ENCODE measurements at regions not wholly inside any gene's neighbourhood (a gene's known extent, or its start where the extent isn't known, plus 50 kb on each side); places are given as distances from the start of the nearest gene placed in this dataset.

- Histone ChIP-seq H3K18ac (ENCODE audit: low read length) (no peak overlapping the region), H2AFZ (ENCODE audit: low read length) (no peak overlapping the region), H4K91ac (ENCODE audit: low read depth, low read length, poor library complexity) (no peak overlapping the region), H3K4me3 (ENCODE audit: low read length in 2 of 2) (no peak overlapping the region), H3K9ac (ENCODE audit: low read depth, low read length, poor library complexity) (no peak overlapping the region), H2BK12ac (ENCODE audit: low read length) (no peak overlapping the region), H4K8ac (ENCODE audit: low read depth, low read length) (no peak overlapping the region), H3K23ac (ENCODE audit: low read depth, low read length, poor library complexity) (no peak overlapping the region), H2BK15ac (ENCODE audit: low read length) (no peak overlapping the region), H3K79me1 (ENCODE audit: low read depth, low read length) (no peaks in the 10 kb centered on the region), H3K14ac (ENCODE audit: low read length) (no peak overlapping the region), H3K4me1 (ENCODE audit: control insufficient read depth in 2 of 2, insufficient read depth in 1 of 2, low read depth in 1 of 2, low read length in 2 of 2) (no peaks in the 10 kb centered on the region), H3K4me2 (ENCODE audit: insufficient read depth, low read length, poor library complexity, severe bottlenecking) (no peak overlapping the region), H3K36me3 (replicated peaks in 1 of 2; ENCODE audit: control insufficient read depth in 2 of 2, insufficient read depth in 2 of 2, low read length in 2 of 2) (no peaks in the 10 kb centered on the region), H3K27me3 (ENCODE audit: control insufficient read depth in 3 of 3, insufficient read depth in 3 of 3, low read depth in 1 of 3, low read length in 3 of 3) (no peaks in the 10 kb centered on the region), H3K27ac (replicated peaks; ENCODE audit: low read length) (no peak overlapping the region), H3K4ac (ENCODE audit: low read length) (no peak overlapping the region), H2BK120ac (ENCODE audit: low read depth, low read length) (no peak overlapping the region), H3K9me3 (replicated peaks in 1 of 2; ENCODE audit: control insufficient read depth in 2 of 2, insufficient read depth in 1 of 2, low read depth in 1 of 2, low read length in 2 of 2) (no peaks in the 10 kb centered on the region), H2AK5ac (ENCODE audit: low read depth, low read length) (no peak overlapping the region), H2BK5ac (ENCODE audit: low read length) (no peak overlapping the region)
- no peak for DNase-seq (ENCODE audit: low spot score)
These were observed 208.5 kb downstream of the MAD2L1 start for GRCh38 chr4:119858176-119858575.

GRCh38 chr4:119854364-119854763 is 212.3 kb downstream of the MAD2L1 start:
- Histone ChIP-seq H2BK120ac (ENCODE audit: low read depth, low read length) (no peak overlapping the region), H3K4me2 (ENCODE audit: insufficient read depth, low read length, poor library complexity, severe bottlenecking) (no peak overlapping the region), H4K8ac (ENCODE audit: low read depth, low read length) (no peak overlapping the region), H2BK15ac (ENCODE audit: low read length) (no peak overlapping the region), H3K79me1 (ENCODE audit: low read depth, low read length) (no peaks in the 10 kb centered on the region), H4K91ac (ENCODE audit: low read depth, low read length, poor library complexity) (no peak overlapping the region), H3K18ac (ENCODE audit: low read length) (no peak overlapping the region), H2AFZ (ENCODE audit: low read length) (no peak overlapping the region), H3K14ac (ENCODE audit: low read length) (no peak overlapping the region), H2BK5ac (ENCODE audit: low read length) (no peak overlapping the region), H3K9me3 (replicated peaks in 1 of 2; ENCODE audit: control insufficient read depth in 2 of 2, insufficient read depth in 1 of 2, low read depth in 1 of 2, low read length in 2 of 2) (no peaks in the 10 kb centered on the region), H3K36me3 (replicated peaks in 1 of 2; ENCODE audit: control insufficient read depth in 2 of 2, insufficient read depth in 2 of 2, low read length in 2 of 2) (no peaks in the 10 kb centered on the region), H3K27me3 (ENCODE audit: control insufficient read depth in 3 of 3, insufficient read depth in 3 of 3, low read depth in 1 of 3, low read length in 3 of 3) (no peaks in the 10 kb centered on the region), H2AK5ac (ENCODE audit: low read depth, low read length) (no peak overlapping the region), H3K4me1 (ENCODE audit: control insufficient read depth in 2 of 2, insufficient read depth in 1 of 2, low read depth in 1 of 2, low read length in 2 of 2) (no peaks in the 10 kb centered on the region), H3K27ac (replicated peaks; ENCODE audit: low read length) (no peak overlapping the region), H3K4me3 (ENCODE audit: low read length in 2 of 2) (no peak overlapping the region), H3K4ac (ENCODE audit: low read length) (no peak overlapping the region), H3K23ac (ENCODE audit: low read depth, low read length, poor library complexity) (no peak overlapping the region), H3K9ac (ENCODE audit: low read depth, low read length, poor library complexity) (no peak overlapping the region), H2BK12ac (ENCODE audit: low read length) (no peak overlapping the region)
- DNase-seq (ENCODE audit: low spot score): no peak
- no CpG with 5 or more reads among the region's 1 CpG for WGBS, 2 donors (ENCODE audit: extremely low coverage in 2 of 2, insufficient read length in 2 of 2, insufficient replicate concordance in 1 of 2)

GRCh38 chr4:119851649-119852048 is 215.0 kb downstream of the MAD2L1 start:
- H3K27me3 ChIP-seq (ENCODE audit: control insufficient read depth in 3 of 3, insufficient read depth in 3 of 3, low read depth in 1 of 3, low read length in 3 of 3): no peaks in the 10 kb centered on the region
- no peak overlapping the region for H2BK120ac ChIP-seq (ENCODE audit: low read depth, low read length)
- no peak overlapping the region for H3K23ac ChIP-seq (ENCODE audit: low read depth, low read length, poor library complexity)
- H3K36me3 ChIP-seq (replicated peaks in 1 of 2; ENCODE audit: control insufficient read depth in 2 of 2, insufficient read depth in 2 of 2, low read length in 2 of 2): no peaks in the 10 kb centered on the region
- H3K14ac ChIP-seq (ENCODE audit: low read length): no peak overlapping the region
- H2AFZ ChIP-seq (ENCODE audit: low read length): no peak overlapping the region
- H3K27ac ChIP-seq (replicated peaks; ENCODE audit: low read length): no peak overlapping the region
- H2BK12ac ChIP-seq (ENCODE audit: low read length): no peak overlapping the region
- no peaks in the 10 kb centered on the region for H3K4me1 ChIP-seq (ENCODE audit: control insufficient read depth in 2 of 2, insufficient read depth in 1 of 2, low read depth in 1 of 2, low read length in 2 of 2)
- H3K9me3 ChIP-seq (replicated peaks in 1 of 2; ENCODE audit: control insufficient read depth in 2 of 2, insufficient read depth in 1 of 2, low read depth in 1 of 2, low read length in 2 of 2): no peaks in the 10 kb centered on the region
- no peak overlapping the region for H2AK5ac ChIP-seq (ENCODE audit: low read depth, low read length)
- H4K91ac ChIP-seq (ENCODE audit: low read depth, low read length, poor library complexity): no peak overlapping the region
- no peak overlapping the region for H3K9ac ChIP-seq (ENCODE audit: low read depth, low read length, poor library complexity)
- H2BK5ac ChIP-seq (ENCODE audit: low read length): no peak overlapping the region
- WGBS, 2 donors (ENCODE audit: extremely low coverage in 2 of 2, insufficient read length in 2 of 2, insufficient replicate concordance in 1 of 2): no CpG with 5 or more reads among the region's 2 CpGs
- no peaks in the 10 kb centered on the region for H3K79me1 ChIP-seq (ENCODE audit: low read depth, low read length)
- no peak overlapping the region for H3K4ac ChIP-seq (ENCODE audit: low read length)
- H4K8ac ChIP-seq (ENCODE audit: low read depth, low read length): no peak overlapping the region
- no peak for DNase-seq (ENCODE audit: low spot score)
- H3K18ac ChIP-seq (ENCODE audit: low read length): no peak overlapping the region
- H3K4me2 ChIP-seq (ENCODE audit: insufficient read depth, low read length, poor library complexity, severe bottlenecking): no peak overlapping the region
- no peak overlapping the region for H2BK15ac ChIP-seq (ENCODE audit: low read length)
- no peak overlapping the region for H3K4me3 ChIP-seq (ENCODE audit: low read length in 2 of 2)

- Histone ChIP-seq H3K14ac (ENCODE audit: low read length) (no peak overlapping the region), H2AK5ac (ENCODE audit: low read depth, low read length) (no peak overlapping the region), H2BK15ac (ENCODE audit: low read length) (no peak overlapping the region), H2BK5ac (ENCODE audit: low read length) (no peak overlapping the region), H2BK12ac (ENCODE audit: low read length) (no peak overlapping the region), H3K27ac (replicated peaks; ENCODE audit: low read length) (no peak overlapping the region), H3K79me1 (ENCODE audit: low read depth, low read length) (no peaks in the 10 kb centered on the region), H3K4me2 (ENCODE audit: insufficient read depth, low read length, poor library complexity, severe bottlenecking) (no peak overlapping the region), H3K23ac (ENCODE audit: low read depth, low read length, poor library complexity) (no peak overlapping the region), H3K9me3 (replicated peaks in 1 of 2; ENCODE audit: control insufficient read depth in 2 of 2, insufficient read depth in 1 of 2, low read depth in 1 of 2, low read length in 2 of 2) (no peaks in the 10 kb centered on the region), H2AFZ (ENCODE audit: low read length) (no peak overlapping the region), H3K36me3 (replicated peaks in 1 of 2; ENCODE audit: control insufficient read depth in 2 of 2, insufficient read depth in 2 of 2, low read length in 2 of 2) (no peaks in the 10 kb centered on the region), H3K4me3 (ENCODE audit: low read length in 2 of 2) (no peak overlapping the region), H3K27me3 (ENCODE audit: control insufficient read depth in 3 of 3, insufficient read depth in 3 of 3, low read depth in 1 of 3, low read length in 3 of 3) (no peaks in the 10 kb centered on the region), H3K9ac (ENCODE audit: low read depth, low read length, poor library complexity) (no peak overlapping the region), H3K18ac (ENCODE audit: low read length) (no peak overlapping the region), H4K91ac (ENCODE audit: low read depth, low read length, poor library complexity) (no peak overlapping the region), H3K4me1 (ENCODE audit: control insufficient read depth in 2 of 2, insufficient read depth in 1 of 2, low read depth in 1 of 2, low read length in 2 of 2) (no peaks in the 10 kb centered on the region), H4K8ac (ENCODE audit: low read depth, low read length) (no peak overlapping the region), H2BK120ac (ENCODE audit: low read depth, low read length) (no peak overlapping the region), H3K4ac (ENCODE audit: low read length) (no peak overlapping the region)
- no peak for DNase-seq (ENCODE audit: low spot score)
These were observed 212.8 kb upstream of the PDE5A start for GRCh38 chr4:119841361-119841760.
